ENCODE measurements at regions not wholly inside any gene's neighbourhood (a gene's known extent, or its start where the extent isn't known, plus 50 kb on each side); places are given as distances from the start of the nearest gene placed in this dataset.

DNA sequence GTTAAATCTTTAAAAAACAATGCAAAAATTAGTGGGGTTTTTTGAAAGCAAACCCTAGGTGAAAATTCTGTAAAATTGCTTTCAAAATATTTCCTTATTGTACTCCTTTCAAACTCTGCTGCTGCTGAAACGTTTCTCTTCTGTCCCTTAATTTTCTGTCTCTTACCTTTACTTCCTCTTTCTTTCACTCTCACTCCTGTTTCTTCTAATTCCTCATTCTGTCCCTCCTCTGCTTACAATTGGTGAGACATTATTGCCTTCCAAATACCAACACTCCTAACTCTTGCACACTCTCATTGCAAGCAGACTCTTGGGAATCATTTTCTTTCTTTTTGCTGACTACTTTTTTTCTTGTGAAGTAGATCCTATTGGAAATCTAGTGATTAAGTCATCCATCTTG is 685.6 kb upstream of the SLITRK1 start (continued):
- TF ChIP-seq ZNF331 (CRISPR knock-in tag; IDR thresholded peaks at IDR 0.05; ENCODE audit: low read depth), result no peak
- TF ChIP-seq STAT1 (IDR thresholded peaks at IDR 0.05; ENCODE audit: unreplicated experiment), result no peak
- no peak for TF ChIP-seq EZH2 (IDR thresholded peaks at IDR 0.05; ENCODE audit: low read depth, unreplicated experiment)
- no peak for TF ChIP-seq EZH2phosphoT487 (IDR thresholded peaks at IDR 0.05; ENCODE audit: unreplicated experiment)
- no peak for TF ChIP-seq ZNF114 (CRISPR knock-in tag; IDR thresholded peaks at IDR 0.05)
- TF ChIP-seq CREB1 (CRISPR knock-in tag; IDR thresholded peaks at IDR 0.05; ENCODE audit: low read depth), result no peak
- TF ChIP-seq NANOG (IDR thresholded peaks at IDR 0.05; ENCODE audit: borderline replicate concordance), result no peak
- TF ChIP-seq, protein P1, sequence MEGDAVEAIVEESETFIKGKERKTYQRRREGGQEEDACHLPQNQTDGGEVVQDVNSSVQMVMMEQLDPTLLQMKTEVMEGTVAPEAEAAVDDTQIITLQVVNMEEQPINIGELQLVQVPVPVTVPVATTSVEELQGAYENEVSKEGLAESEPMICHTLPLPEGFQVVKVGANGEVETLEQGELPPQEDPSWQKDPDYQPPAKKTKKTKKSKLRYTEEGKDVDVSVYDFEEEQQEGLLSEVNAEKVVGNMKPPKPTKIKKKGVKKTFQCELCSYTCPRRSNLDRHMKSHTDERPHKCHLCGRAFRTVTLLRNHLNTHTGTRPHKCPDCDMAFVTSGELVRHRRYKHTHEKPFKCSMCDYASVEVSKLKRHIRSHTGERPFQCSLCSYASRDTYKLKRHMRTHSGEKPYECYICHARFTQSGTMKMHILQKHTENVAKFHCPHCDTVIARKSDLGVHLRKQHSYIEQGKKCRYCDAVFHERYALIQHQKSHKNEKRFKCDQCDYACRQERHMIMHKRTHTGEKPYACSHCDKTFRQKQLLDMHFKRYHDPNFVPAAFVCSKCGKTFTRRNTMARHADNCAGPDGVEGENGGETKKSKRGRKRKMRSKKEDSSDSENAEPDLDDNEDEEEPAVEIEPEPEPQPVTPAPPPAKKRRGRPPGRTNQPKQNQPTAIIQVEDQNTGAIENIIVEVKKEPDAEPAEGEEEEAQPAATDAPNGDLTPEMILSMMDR (conservative IDR thresholded peaks at IDR 0.05; ENCODE audit: low read depth in 2 of 2), result no peak

DNA sequence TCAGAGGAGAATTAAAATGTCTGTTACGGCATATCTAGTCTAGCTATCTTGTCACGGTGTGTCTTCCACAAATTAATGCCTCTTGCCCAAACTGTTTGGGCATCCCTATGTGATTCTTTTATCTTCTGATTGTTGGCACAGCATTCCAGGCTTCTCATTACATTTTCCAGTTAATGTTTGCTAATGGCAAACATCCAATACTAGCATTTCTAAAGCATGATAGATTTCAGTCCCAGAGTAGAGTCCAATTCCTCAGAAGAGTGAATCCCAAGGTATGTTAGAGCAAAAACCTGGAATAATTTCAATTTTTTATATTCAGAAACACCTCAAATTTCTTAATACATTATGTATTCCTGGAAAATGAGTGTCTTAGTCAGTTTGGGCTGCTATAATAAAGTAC is 684.5 kb upstream of the SLITRK1 start:
- Histone ChIP-seq H3F3A (replicated peaks; ENCODE audit: low read depth) (no peaks in the 10 kb centered on the region), H3K27ac (ENCODE audit: low read depth) (no peak overlapping the region), H3K9me2 (ENCODE audit: insufficient read depth) (peaks cover 4% of the 10 kb centered on the region; the same call in 1 of the 2 replicates), H3K4me2 (no peak overlapping the region), H2AFZ (no peak overlapping the region), H3K4me3 (no peak overlapping the region), H4K20me1 (replicated peaks; ENCODE audit: insufficient read depth) (no peaks in the 10 kb centered on the region), H3K36me3 (ENCODE audit: insufficient read depth) (no peaks in the 10 kb centered on the region), H3K79me2 (replicated peaks; ENCODE audit: insufficient read depth) (no peaks in the 10 kb centered on the region), H3K4me1 (ENCODE audit: insufficient read depth) (no peaks in the 10 kb centered on the region), H3K27me3 (ENCODE audit: insufficient read depth) (no peaks in the 10 kb centered on the region)
- Mint-ChIP-seq H3K27me3 (ENCODE audit: insufficient read depth, low read depth, poor library complexity) (no peaks in the 10 kb centered on the region), H3K4me1 (no peaks in the 10 kb centered on the region), H3K9me3 (peaks cover 1% of the 10 kb centered on the region), H3K27ac (no peak overlapping the region), H3K4me3 (no peak overlapping the region), H3K36me3 (ENCODE audit: low read depth) (no peaks in the 10 kb centered on the region; the same call in 2 of the 3 replicates)
- ATAC-seq, result no peak
- DNase-seq (ENCODE audit: low spot score), result no peak
- TF ChIP-seq CREB1 (CRISPR knock-in tag; IDR thresholded peaks at IDR 0.05; ENCODE audit: low read depth) (no peak), EZH2 (IDR thresholded peaks at IDR 0.05; ENCODE audit: low read depth, unreplicated experiment) (no peak), ZNF114 (CRISPR knock-in tag; IDR thresholded peaks at IDR 0.05) (no peak), ZNF331 (CRISPR knock-in tag; IDR thresholded peaks at IDR 0.05; ENCODE audit: low read depth) (no peak), NANOG (IDR thresholded peaks at IDR 0.05; ENCODE audit: borderline replicate concordance) (no peak), STAT1 (IDR thresholded peaks at IDR 0.05; ENCODE audit: unreplicated experiment) (no peak), JUNB (IDR thresholded peaks at IDR 0.05; ENCODE audit: unreplicated experiment) (no peak), POLR2AphosphoS5 (IDR thresholded peaks at IDR 0.05; ENCODE audit: low read depth) (no peak)
- TF ChIP-seq, protein P1 (conservative IDR thresholded peaks at IDR 0.05; ENCODE audit: low read depth in 2 of 2), result no peak
- TF ChIP-seq, protein P2, sequence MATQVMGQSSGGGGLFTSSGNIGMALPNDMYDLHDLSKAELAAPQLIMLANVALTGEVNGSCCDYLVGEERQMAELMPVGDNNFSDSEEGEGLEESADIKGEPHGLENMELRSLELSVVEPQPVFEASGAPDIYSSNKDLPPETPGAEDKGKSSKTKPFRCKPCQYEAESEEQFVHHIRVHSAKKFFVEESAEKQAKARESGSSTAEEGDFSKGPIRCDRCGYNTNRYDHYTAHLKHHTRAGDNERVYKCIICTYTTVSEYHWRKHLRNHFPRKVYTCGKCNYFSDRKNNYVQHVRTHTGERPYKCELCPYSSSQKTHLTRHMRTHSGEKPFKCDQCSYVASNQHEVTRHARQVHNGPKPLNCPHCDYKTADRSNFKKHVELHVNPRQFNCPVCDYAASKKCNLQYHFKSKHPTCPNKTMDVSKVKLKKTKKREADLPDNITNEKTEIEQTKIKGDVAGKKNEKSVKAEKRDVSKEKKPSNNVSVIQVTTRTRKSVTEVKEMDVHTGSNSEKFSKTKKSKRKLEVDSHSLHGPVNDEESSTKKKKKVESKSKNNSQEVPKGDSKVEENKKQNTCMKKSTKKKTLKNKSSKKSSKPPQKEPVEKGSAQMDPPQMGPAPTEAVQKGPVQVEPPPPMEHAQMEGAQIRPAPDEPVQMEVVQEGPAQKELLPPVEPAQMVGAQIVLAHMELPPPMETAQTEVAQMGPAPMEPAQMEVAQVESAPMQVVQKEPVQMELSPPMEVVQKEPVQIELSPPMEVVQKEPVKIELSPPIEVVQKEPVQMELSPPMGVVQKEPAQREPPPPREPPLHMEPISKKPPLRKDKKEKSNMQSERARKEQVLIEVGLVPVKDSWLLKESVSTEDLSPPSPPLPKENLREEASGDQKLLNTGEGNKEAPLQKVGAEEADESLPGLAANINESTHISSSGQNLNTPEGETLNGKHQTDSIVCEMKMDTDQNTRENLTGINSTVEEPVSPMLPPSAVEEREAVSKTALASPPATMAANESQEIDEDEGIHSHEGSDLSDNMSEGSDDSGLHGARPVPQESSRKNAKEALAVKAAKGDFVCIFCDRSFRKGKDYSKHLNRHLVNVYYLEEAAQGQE (IDR thresholded peaks at IDR 0.05; ENCODE audit: unreplicated experiment), result no peak
